ENCODE measurements at regions not wholly inside any gene's neighbourhood (a gene's known extent, or its start where the extent isn't known, plus 50 kb on each side); places are given as distances from the start of the nearest gene placed in this dataset.
A peak's percentile ranks its signal among the peaks of the same experiment; 100 is the strongest.
"Not testable (repeated sequence)": the region's sequence is repeated elsewhere in the genome, so short reads cannot be mapped to it uniquely, and the experiment has no call there.

DNA sequence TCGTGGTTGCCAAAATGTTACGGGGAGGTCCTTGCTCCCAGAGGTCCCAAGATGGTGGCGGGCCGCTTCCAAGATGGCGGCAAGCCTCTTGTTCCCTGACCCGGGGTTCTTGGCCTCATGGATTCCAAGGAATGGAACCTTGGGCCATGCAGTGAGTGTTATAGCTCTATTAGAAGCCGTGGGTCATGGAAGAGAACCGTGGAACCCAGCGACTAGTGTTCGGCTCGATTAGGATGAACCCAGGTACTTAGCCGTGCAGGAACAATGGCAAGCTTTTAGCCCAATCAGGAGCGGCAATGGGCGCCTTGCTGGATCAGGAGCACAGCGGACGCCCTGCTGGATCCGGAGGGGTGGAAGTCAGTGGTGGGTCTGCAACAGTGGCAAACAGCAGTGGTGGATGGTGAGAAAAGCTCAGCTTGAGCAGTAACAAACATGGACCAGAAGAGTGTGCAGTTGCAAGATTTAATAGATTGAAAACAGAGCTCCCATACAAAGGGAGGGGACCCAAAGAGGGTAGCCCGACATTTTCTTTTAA is 89.2 kb upstream of the SMAD3 start:
- H3K79me2 ChIP-seq (ENCODE audit: control insufficient read depth, insufficient read depth, low read length); FAIRE-seq; H3K9ac ChIP-seq (ENCODE audit: insufficient read depth in 1 of 2, low read depth in 2 of 2, low read length in 2 of 2); H4K20me1 ChIP-seq (replicated peaks; ENCODE audit: control insufficient read depth, insufficient read depth, low read length); H3K4me1 ChIP-seq (replicated peaks in 1 of 2; ENCODE audit: control insufficient read depth in 2 of 2, insufficient read depth in 2 of 2, low read length in 2 of 2); H3K9me1 ChIP-seq (ENCODE audit: control insufficient read depth, insufficient read depth, low read length); H3K4me3 ChIP-seq; H3K4me2 ChIP-seq (ENCODE audit: insufficient read depth, low read length); H3K27ac ChIP-seq (ENCODE audit: extremely low read depth, low read depth, low read length); H2AFZ ChIP-seq (ENCODE audit: low read depth, low read length); intact Hi-C loops (cut with micrococcal nuclease); H3K9me3 ChIP-seq (replicated peaks; ENCODE audit: control insufficient read depth, insufficient read depth, low read depth, low read length); CTCF ChIA-PET (ENCODE audit: low intra/inter-chr PET ratio); H3K36me3 ChIP-seq (ENCODE audit: control insufficient read depth, insufficient read depth, low read length); DNase-seq (ENCODE audit: extremely low read depth in 1 of 4, low spot score in 3 of 4); BruUV-seq (replicated peaks); in situ Hi-C loops (cut with MboI): not testable (repeated sequence)
- TF ChIP-seq RAD21 (CRISPR knock-in tag; conservative IDR thresholded peaks at IDR 0.05 in 1 of 2, IDR thresholded peaks at IDR 0.05 in 1 of 2), result peak in 1 of 2 experiments; percentile 42; a peak in 2 of 4 replicates
- TF ChIP-seq, protein P1, sequence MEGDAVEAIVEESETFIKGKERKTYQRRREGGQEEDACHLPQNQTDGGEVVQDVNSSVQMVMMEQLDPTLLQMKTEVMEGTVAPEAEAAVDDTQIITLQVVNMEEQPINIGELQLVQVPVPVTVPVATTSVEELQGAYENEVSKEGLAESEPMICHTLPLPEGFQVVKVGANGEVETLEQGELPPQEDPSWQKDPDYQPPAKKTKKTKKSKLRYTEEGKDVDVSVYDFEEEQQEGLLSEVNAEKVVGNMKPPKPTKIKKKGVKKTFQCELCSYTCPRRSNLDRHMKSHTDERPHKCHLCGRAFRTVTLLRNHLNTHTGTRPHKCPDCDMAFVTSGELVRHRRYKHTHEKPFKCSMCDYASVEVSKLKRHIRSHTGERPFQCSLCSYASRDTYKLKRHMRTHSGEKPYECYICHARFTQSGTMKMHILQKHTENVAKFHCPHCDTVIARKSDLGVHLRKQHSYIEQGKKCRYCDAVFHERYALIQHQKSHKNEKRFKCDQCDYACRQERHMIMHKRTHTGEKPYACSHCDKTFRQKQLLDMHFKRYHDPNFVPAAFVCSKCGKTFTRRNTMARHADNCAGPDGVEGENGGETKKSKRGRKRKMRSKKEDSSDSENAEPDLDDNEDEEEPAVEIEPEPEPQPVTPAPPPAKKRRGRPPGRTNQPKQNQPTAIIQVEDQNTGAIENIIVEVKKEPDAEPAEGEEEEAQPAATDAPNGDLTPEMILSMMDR (IDR thresholded peaks at IDR 0.05 in 2 of 3, conservative IDR thresholded peaks at IDR 0.05 in 1 of 3; ENCODE audit: insufficient read depth in 2 of 3, low read depth in 1 of 3, low read length in 3 of 3), result peak in 1 of 3 experiments; percentile 12; a peak in 1 of 6 replicates
- ATAC-seq, result 0 out of 3 replicates have a peak, but pooled peaks have one; percentile 26
- POLR2A ChIA-PET, result interaction anchor here (1.1 to 1.3 kb wide), 4 partner anchors 8 to 152 kb away, joined by 3 to 5 read pairs (median 4); partner anchors contain the start of gene SMAD3
- 45% methylated on average over 16 of the region's 18 CpGs for WGBS (ENCODE audit: insufficient coverage, low coverage, missing lambda C conversion rate)
- peaks cover 6 to 23% of the 10 kb centered on the region in 2 experiments; a peak in 3 of 5 replicates for H3K27me3 ChIP-seq (ENCODE audit: control insufficient read depth in 2 of 2, insufficient read depth in 2 of 2, low read length in 2 of 2)

DNA sequence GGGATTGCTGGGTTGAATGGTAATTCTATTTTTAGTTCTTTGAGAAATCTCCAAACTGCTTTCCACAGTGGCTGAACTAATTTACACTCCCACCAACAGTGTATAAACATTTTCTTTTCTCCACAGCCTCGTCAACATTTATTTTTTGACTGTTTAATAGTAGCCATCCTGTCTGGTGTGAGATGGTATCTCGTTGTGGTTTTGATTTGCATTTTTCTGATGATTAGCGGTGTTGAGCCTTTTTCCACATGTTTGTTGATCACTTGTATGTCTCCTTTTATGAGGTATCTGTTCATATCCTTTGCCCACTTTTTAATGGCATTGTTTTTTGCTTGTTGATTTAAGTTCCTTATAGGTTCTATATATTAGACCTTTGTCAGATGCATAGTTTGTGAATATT is 85.1 kb upstream of the SMAD3 start:
- DNase-seq (ENCODE audit: extremely low read depth in 1 of 4, low spot score in 3 of 4); FAIRE-seq; H3K79me2 ChIP-seq (ENCODE audit: control insufficient read depth, insufficient read depth, low read length); H4K20me1 ChIP-seq (replicated peaks; ENCODE audit: control insufficient read depth, insufficient read depth, low read length); H3K4me2 ChIP-seq (ENCODE audit: insufficient read depth, low read length); H3K9me3 ChIP-seq (replicated peaks; ENCODE audit: control insufficient read depth, insufficient read depth, low read depth, low read length); ATAC-seq; H3K9ac ChIP-seq (ENCODE audit: insufficient read depth in 1 of 2, low read depth in 2 of 2, low read length in 2 of 2); BruUV-seq (replicated peaks); H2AFZ ChIP-seq (ENCODE audit: low read depth, low read length); H3K4me1 ChIP-seq (replicated peaks in 1 of 2; ENCODE audit: control insufficient read depth in 2 of 2, insufficient read depth in 2 of 2, low read length in 2 of 2); in situ Hi-C loops (cut with MboI); H3K27ac ChIP-seq (ENCODE audit: extremely low read depth, low read depth, low read length); H3K36me3 ChIP-seq (ENCODE audit: control insufficient read depth, insufficient read depth, low read length); H3K9me1 ChIP-seq (ENCODE audit: control insufficient read depth, insufficient read depth, low read length); intact Hi-C loops (cut with micrococcal nuclease); H3K4me3 ChIP-seq: not testable (repeated sequence)
- ChIA-PET POLR2A (interaction anchor here (1.1 kb wide), 1 partner anchor 19 kb away, joined by 3 read pairs; no protein-coding TSS in a partner anchor), CTCF (ENCODE audit: low intra/inter-chr PET ratio) (interaction anchor here (0.6 to 0.7 kb wide), 2 partner anchors 58 to 63 kb away, joined by 3 to 4 read pairs; no protein-coding TSS in a partner anchor)
- peaks cover 20 to 29% of the 10 kb centered on the region in 2 experiments for H3K27me3 ChIP-seq (ENCODE audit: control insufficient read depth in 2 of 2, insufficient read depth in 2 of 2, low read length in 2 of 2)
- WGBS (ENCODE audit: insufficient coverage, low coverage, missing lambda C conversion rate), result 0% methylated on average over 3 of the region's 3 CpGs
